HG03108 (cell line): ENCODE measurements at regions not wholly inside any gene's neighbourhood (a gene's known extent, or its start where the extent isn't known, plus 50 kb on each side); places are given as distances from the start of the nearest gene placed in this dataset.
"Not testable (repeated sequence)": the region's sequence is repeated elsewhere in the genome, so short reads cannot be mapped to it uniquely, and the experiment has no call there.

Experiments used
- ATAC-seq: cut with Tn5 transposase; IDR thresholded peaks from one replicate; pipeline ENCODE4 v1.9.1; 2021; ENCODE audit warnings: moderate library complexity; ENCODE audit not compliant: unreplicated experiment

DNA sequence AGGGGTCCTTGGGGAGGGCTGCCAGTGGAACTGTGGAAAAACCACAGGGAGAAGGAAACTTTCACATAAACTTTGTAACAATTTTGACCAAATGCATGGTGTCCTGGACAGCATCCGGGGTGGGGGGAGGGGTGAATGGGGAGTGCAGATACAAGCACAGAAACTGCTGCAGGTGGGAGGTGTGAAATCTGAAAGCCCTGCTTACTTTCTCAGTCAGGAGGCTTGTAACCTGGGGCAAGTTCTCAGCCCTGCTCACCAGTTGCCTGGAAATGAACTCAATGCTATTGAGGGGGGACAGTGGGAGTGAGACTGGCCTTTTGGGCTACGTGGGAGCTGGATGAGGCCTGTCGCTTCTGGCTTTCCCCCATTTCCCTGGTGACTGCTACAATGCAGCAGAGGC lies 694.5 kb upstream of the ZNF608 start:
- ATAC-seq = no peak

DNA sequence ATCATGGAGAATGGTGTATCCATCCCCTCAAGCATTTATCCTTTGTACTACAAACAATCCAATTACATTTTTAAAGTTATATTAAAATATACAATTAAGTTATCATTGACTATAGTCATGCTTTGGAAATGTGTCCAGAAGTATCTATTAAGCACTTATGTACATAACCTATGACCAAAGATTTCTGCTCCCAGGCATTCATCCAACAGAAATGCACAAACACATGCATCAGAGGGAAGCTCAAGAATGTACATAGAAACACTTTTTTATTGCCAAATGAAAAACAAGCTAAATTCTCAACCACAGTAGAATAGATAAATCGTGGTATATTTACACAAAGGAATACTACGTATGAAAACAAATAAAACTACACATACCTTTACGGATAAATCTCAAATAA lies 700.5 kb upstream of the ZNF608 start:
- no peak for ATAC-seq

DNA sequence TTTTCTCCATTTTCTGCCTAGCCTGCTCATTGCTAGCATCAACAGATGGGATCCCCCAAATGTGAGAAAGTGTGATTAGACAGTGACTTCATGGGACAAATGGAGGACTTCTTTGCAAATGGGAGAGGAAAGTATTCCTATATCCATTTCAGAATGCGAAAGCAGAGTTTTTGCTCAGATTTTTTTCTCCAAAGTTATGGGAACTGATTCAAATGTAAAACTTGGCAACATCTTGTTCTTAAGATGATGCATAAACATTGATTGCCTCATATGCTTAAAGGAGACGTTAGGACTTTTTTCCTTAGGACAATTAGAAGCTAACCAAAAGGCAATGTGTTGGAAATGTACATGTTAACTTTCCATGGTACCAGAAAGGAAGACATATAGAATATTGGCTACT lies 704.3 kb upstream of the ZNF608 start:
- no peak for ATAC-seq

- no peak for ATAC-seq
Observed at GRCh38 chr5:125451622-125452021, 705.2 kb upstream of the ZNF608 start.

DNA sequence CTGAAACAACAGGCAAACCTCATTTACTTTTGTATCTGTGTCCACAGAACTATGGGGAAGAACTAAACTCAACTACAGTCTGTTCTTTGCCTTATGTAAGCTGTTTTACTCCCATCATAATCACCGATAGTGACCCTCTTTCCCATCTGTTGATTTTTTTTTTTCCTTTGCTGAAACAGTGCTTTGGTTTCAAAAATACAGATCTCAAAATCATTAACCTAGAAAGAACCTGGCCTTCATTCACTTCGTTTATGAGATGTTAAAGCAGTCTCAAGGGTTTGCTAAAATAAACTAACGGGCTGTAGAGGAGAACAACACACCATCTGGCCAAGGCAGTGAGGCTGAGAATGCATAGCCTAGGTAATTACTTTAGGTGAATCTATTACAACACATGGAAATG lies 706.6 kb upstream of the ZNF608 start:
- ATAC-seq = no peak

DNA sequence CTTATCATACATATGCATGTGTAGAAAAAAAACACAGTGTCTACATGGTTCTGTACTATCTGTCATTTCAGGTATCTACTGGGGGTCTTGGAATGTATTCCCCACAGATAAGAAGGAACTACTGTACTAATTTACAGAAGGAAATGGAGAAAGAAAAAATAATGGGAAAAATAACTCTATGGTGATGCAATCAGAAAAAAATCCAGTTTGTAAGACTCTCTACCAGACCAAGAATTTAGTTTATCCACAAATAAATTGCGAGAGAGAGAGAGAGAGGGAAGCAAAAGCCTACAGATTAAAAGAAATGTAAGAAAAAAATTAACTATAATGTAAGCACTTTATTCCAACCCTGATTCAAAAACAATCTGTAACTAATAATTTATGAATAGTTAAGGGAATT lies 708.6 kb upstream of the ZNF608 start:
- ATAC-seq = no peak

GRCh38 chr5:125456005-125456404 lies 709.6 kb upstream of the ZNF608 start:
- ATAC-seq = not testable (repeated sequence)

GRCh38 chr5:125457617-125458016 lies 711.2 kb upstream of the ZNF608 start:
- no peak for ATAC-seq

DNA sequence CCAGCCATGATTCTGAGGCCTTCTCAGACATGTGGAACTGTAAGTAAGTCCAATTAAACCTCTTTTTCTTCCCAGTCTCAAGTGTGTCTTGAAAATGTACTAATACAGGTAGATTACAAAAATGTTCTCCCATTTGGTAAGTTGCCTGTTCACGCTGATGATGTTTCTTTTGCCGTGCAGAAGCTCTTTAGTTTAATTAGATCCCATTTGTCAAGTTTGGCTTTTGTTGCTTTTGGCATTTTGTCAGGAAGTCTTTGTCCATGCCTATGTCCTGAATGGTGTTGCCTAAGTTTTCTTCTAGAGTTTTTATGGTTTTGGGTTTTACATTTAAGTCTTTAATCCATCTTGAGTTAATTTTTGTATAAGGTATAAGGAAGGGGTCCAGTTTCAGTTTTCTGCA lies 712.5 kb upstream of the ZNF608 start:
- ATAC-seq = not testable (repeated sequence)

GRCh38 chr5:125461641-125462072 lies 715.2 kb upstream of the ZNF608 start:
- no peak for ATAC-seq

DNA sequence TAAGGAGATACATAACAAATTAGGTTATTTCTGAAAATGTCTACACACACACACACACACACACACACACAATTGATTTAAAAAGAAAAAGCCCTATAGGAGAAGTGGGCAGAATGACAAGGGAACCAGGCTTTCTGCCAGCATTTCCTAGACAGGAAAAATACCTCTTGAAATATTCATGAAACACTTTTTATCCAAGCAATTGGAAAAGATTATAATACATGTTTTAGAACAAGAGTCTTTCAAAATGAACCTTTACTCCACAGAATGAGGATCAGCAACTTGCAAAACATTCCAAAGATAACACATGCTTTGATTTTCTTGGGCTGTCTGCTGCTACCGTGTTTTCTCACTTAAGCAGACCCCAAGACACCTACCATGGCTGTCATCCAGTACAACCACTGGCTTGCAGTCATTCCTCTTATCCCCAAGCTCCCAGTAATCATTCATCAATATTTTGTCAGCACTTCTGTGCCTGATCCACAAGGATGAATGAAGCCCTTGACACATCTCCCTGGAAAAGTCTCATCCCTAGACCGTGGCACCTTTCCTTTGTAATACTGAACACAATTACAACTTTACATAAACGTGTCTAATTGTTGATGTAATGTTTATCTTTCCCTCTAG lies 717.1 kb upstream of the ZNF608 start:
- ATAC-seq = no peak

DNA sequence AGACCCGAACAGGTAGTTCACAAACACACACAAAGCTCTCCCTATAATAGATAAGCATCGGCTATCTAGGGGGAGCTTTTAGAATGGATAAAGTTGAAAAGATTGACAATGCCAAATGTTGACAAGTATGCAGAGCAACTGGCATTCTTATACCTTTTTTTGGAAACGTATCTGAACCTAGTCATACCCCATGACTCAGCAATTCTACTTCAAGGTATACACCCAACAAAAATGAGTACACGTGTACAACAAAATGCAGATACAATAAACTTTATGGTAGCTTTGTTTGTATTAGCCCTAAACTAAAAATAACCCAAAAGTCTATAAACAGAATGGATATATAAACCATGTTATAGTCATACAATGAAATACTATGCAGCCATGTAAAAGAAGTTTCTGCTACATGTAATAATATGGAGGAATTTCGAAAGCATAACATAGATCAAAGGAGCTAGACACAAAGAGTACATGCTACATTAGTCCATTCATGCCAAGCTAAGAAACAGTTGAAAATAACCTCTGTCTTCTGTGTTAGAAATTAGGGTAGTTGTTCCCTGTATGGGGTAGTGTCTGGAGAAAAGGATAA lies 718.5 kb upstream of the ZNF608 start:
- ATAC-seq = no peak

DNA sequence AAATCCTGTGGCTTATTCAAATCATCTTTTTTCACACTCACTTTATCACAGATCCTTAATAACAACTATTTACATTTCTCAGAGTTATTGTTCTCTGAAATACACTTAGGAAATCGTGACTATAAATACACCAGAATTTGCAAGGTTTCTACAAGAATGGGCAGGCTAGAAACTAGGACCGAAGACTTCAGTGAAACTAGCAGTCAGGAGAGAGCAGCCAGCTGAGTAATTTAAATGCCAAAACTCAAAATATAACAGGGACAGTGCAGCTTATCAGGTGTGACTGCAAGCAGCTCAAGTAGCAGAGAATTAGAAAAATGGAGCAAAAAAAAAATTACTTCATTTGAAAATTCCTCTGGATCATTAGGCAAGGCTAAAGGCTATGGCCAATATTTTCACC lies 719.3 kb upstream of the ZNF608 start:
- no peak for ATAC-seq

GRCh38 chr5:125467222-125467621 lies 720.8 kb upstream of the ZNF608 start:
- no peak for ATAC-seq

DNA sequence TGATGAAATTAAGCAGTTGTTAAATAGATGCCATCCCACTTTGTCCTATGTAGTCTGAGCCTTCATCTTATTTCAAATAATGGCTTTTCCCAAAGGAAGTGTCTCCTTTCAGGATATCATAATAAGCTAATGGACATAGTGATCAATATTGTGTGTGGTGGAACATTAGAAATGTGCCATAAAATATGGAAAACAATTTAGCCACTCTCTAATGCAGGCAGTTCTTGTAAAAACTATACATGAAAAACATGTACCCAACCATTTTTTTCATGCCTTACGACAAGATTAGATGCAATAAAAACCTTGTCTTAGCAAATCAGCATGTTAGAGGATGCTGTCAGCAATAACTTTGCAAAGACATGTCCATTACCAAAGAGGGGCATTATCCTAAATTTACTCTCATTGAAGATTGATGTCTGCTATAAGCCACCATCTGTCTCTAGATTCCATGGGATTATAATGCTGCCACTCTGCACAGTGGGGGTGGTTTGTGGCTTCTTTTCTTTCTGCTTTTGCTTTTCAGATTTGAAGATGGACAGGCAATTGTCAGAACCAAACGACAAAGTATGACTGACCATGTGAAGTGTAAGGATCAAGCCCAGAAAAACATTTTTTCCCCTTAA lies 724.0 kb upstream of the ZNF608 start:
- ATAC-seq = no peak

- ATAC-seq = no peak
Observed at GRCh38 chr5:125476901-125477585, 730.6 kb upstream of the ZNF608 start.

DNA sequence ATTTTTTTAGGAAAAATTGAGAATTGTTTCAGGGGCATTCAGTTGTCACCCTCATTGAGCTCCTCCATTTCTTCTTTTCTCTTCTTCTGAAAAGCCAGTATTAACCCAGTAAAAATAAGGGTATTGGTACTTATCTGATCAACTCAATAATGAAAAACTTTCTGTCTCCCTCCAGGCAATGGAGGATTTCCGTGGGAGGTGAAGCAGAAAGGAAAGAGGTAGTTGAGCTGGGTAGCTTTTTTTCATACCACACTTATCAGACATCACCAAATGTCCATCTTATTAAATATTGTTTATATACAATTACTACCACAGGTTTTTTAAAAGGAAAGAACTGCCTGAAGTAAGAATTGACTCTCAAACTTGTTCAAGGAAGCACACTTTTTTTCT lies 731.1 kb upstream of the ZNF608 start:
- ATAC-seq = no peak

DNA sequence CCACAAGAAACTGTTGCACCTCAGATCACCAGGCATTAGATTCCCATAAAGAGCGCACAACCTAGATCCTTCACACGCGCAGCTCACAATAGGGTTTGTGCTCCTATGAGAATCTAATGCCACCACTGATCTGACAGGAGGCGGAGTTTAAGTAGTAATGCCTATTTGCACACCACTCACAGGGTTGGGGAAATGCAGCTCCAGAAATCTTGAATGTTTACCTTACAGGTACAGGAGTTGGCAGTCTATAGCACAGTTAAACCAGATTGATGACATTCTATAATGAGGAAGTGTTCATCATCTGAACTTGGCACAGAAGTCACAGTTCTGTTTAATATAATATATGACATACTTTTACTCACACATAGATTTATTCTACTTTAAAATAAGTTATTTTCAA lies 732.2 kb upstream of the ZNF608 start:
- ATAC-seq = no peak

DNA sequence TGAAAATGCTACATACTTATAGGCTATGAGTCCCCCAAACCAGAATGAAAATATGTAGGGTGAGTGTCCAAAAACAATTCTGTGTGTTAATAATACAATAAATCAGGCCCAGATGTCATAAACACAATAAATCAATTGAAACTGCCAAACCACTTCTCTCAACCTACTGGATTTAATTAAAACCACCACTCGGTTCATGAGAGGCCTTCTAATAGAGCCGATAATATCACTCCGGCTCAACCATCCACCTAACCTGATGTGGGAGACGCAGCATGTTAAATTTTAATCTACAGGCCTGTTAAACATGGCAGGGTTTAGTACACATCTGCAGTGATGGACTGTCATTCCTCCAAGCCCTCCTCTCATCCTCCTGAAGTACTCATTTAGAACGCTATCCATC lies 734.5 kb upstream of the ZNF608 start:
- ATAC-seq = no peak

DNA sequence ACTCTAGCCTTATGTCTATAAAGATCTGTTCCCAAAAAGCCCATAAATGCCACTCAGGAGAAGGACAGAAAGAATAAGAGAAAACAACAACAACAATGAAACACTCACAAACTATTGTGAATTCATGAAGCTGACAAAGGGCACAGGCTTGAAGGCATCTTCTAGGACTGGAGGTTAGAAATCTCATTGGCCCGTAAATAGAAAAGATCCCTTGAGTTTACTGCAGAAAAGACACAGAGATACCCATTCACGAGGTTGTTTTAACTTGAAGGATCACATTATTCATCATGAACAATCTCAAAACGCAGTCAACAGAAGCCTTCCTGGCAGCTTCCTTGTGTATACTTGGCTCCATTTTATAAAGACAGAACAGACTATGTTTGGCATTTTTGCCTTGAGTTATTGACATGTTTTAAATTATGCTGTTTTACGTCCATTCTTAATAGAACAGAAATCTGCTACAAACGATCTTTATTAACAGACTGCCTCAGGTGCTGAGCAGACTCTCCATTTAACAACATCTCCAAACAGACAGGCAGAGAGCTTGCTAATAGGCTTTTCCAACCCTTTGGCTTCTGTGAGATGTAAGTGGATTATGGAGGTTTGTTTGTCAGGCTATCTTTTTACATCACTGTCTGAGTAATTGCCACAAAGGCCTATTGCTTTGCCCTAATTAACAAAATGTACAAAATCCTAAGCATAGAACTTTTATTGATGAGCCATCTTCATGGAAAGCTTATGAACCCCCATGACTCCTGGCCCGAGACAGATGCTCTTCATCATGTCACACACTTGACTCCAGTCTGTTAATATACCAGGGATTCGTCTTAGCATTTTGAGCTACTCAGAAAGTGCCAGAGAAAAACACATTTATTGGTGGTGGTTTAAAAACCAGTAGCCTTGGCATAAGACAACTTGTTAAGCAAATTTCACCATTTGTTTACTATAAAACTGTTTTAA lies 735.3 kb upstream of the ZNF608 start:
- no peak for ATAC-seq

DNA sequence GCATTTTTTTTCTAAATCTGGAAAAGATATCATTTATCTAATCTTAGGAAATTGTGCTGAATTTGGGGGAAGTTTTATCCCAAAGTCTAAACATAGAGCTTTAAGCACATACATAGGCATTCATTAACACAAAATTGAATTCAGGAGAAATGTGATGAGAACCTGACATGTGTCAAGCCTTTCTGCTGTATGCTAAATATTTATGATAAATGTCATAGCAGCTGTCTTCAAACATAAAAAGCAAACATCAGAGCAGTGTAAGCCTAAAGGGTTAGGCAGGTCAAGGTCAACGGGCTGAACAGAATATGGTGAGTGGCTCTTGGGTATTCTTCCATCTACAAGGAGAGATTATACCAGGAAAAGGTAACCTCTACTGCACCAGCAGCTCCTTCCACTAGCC lies 737.2 kb upstream of the ZNF608 start:
- no peak for ATAC-seq
